GM21528 (cell line): ENCODE measurements at regions not wholly inside any gene's neighbourhood (a gene's known extent, or its start where the extent isn't known, plus 50 kb on each side); places are given as distances from the start of the nearest gene placed in this dataset.
"Not testable (repeated sequence)": the region's sequence is repeated elsewhere in the genome, so short reads cannot be mapped to it uniquely, and the experiment has no call there.

Experiments
- ATAC-seq: cut with Tn5 transposase; IDR thresholded peaks from one replicate; pipeline ENCODE4 v1.9.1; 2021; ENCODE audit warnings: mild to moderate bottlenecking, moderate library complexity; ENCODE audit not compliant: unreplicated experiment, low FRiP score

GRCh38 chr6:6930223-6930880, 177.4 kb upstream of the RREB1 start:
- ATAC-seq, result no peak

DNA sequence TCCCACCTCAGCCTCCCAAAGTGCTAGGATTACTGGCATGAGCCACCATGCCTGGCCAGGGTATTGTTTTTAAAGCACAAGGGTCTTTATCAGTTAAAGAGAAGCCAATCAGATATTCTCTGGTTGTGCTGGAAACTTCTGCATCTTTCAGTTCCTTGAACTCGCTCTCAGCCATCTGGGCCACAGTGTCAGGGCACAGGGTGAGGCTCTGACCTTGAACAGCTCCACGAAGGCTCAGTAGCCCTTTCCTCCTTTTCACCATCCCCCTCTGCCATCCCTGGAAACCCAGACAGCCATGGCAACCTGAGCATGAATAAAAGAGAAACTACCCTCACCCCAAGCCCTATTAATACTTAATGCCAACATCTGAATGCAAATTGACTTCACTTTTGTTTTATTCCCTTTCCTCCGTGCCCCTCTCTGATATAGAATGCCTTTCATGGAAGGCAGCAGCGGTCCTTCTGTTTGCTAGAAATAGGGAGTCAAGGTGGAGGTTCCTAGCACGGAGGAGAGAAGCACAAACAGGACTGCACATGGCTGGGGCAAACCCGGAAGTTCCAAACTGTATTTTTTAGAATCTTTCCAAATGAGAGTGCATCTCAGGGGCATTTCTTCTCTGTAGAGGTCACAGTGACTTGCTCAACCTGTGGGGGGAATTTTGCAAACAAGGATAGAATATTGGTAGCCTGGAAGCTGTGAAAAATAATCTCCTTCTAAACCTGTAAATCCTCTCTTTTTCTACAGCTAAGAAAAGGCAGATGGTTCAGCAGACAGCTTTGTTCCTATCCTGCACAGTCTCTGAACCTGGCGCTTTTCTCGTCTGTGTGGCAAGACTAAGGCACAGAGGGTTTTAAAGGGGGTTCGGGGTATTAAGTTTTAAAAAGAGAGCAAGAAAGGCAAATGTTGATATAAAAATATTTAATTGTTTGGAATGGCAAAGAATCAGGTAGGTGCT, 176.4 kb upstream of the RREB1 start:
- ATAC-seq, result no peak

- ATAC-seq, result no peak
These were observed 175.4 kb upstream of the RREB1 start for GRCh38 chr6:6932341-6932740.

DNA sequence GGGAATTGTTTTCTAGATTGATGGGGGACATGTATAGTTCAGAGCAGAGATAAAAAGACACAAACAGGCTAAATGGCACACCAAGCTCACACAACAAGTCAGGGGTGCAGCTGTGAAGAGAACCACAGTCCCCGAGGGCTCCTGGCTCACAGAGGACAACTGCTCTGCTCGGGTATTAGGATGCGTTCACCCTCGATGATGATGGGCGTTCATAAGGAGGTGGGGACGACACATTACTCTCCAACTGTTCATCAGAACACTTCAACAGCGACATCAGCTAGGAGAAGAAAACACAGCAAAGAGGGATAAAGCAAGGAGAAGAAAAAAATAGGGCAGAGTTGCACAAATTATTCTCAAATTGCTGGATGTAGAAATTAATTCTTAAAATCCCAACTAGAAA, 174.8 kb upstream of the RREB1 start:
- no peak for ATAC-seq

DNA sequence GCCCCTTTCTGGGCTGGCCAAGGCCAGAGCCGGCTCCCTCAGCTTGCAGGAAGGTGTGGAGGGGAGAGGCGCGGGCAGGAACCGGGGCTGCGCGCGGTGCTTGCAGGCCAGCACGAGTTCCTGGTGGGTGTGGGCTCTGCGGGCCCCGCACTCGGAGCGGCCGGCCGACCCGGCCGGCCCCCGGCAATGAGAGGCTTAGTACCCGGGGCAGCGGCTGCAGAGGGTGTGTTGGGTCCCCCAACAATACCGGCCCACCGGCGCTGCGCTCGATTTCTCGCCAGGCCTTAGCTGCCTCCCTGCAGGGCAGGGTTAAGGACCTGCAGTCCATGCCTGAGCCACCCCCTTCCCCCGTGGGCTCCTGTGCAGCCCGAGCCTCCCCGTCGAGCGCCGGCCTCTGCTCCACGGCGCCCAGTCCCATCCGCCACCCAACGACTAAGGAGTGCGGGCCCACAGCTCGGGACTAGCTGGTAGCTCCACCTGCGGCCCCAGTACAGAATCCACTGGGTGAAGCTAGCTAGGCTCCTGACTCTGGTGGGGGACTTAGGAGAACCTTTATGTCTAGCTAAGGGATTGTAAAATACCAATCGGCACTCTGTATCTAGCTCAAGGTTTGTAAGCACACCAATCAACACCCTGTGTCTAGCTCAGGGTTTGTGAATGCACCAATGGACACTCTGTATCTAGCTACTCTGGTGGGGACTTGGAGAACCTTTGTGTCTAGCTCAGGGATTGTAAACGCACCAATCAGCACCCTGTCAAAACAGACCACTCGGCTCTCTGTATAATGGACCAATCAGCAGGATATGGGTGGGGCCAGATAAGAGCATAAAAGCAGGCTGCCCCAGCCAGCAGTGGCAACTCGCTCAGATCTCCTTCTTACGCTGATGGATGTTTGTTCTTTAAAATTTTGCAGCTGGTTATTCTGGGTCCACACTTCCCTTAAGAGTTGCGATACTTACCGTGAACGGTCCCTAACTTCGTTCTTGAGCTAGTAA, 167.4 kb upstream of the RREB1 start:
- no peak for ATAC-seq

DNA sequence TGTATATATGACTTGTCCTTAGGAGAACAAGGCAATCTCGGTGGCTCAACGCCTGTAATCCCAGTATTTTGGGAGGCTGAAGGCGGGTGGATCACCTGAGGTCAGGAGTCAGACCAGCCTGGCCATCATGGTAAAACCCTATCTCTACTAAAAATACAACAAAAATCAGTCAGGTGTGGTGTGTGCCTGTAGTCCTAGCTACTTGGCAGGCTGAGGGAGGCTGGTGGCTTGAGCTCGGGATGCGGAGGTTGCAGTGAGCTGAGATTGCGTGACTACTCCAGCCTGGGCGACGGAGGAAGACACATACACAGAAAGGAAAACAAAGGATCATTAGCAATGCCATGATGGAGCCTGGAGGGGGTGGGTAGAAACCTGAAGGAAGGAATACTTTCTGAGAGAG, 166.6 kb upstream of the RREB1 start:
- ATAC-seq, result no peak

- ATAC-seq, result no peak
These were observed 165.7 kb upstream of the RREB1 start for GRCh38 chr6:6942091-6942490.

DNA sequence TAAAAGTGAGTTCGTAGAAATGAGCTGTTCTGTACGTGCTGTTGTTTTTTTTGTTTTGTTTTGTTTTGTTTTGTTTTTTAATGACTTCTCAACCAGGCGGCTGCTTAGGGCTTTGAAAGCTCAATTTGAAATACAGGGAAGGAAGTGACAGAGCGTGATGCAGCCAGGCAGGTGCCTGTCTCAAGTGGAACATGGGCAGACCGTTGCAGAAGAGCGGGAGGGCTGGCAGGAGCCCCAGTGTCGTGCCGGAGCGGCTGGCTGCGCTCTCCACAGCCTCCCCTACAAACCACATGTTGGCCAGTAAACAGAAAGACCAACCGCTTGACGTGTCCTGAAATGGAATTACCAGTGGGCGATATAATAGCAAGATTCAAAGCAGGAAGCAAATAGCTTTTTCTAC, 164.9 kb upstream of the RREB1 start:
- peak; percentile 79 for ATAC-seq

DNA sequence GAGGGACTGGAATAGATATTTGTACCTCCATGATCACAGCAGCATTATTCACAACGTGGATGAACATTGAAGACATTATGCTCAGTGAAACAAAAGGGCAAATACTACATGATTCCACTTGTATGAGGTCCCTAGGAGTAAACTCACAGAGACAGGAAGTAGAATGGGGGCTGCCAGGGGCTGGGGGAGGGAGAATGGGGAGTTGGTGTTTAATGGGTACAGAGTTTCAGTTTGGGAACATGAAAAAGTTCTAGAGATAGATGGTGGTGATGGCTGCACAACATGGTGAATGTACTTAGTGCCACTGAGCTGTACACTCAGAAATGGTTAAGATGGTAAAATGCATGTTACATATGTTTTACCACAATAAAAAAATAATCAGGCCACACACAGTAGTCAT, 164.3 kb upstream of the RREB1 start:
- ATAC-seq, result peak; percentile 23

- no peak for ATAC-seq
These were observed 161.3 kb upstream of the RREB1 start for GRCh38 chr6:6946206-6947155.

DNA sequence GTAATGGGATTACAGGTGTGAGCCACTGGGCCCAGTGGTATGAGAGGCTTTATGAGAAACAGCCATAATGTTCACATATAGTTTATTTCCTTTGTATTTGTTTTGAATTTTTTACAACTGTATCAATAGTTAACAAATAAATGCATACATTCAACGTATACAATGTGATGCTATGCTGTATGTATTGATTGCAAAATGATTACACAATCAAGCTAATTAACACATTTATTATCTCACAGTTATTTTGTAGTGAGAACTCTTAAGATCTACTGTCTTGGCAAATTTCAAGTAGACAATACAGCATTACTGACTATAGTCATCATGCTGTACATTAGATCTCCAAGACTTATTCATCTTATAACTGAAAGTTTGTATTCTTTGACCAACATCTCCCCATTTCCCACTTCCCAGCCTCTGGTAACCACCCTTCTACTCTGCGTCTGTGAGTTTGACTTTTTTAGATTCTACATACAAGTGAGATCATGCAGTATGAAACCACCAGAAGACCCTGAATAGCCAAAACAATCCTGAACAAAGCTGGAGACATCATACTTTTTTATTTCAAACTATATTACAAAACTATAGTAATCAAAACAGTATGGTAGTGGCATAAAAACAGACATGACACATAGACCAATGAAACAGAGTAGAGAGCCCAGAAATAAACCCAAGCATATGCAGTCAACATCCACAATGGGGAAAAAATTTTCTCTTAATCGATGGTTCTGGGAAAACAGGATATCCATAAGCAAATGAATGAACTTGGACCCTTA, 157.2 kb upstream of the RREB1 start:
- ATAC-seq, result no peak

- no peak for ATAC-seq
These were observed 156.4 kb upstream of the RREB1 start for GRCh38 chr6:6951355-6951754.

GRCh38 chr6:6952484-6952883, 155.3 kb upstream of the RREB1 start:
- ATAC-seq, result no peak

- ATAC-seq, result not testable (repeated sequence)
These were observed 154.8 kb upstream of the RREB1 start for GRCh38 chr6:6952927-6953326.

DNA sequence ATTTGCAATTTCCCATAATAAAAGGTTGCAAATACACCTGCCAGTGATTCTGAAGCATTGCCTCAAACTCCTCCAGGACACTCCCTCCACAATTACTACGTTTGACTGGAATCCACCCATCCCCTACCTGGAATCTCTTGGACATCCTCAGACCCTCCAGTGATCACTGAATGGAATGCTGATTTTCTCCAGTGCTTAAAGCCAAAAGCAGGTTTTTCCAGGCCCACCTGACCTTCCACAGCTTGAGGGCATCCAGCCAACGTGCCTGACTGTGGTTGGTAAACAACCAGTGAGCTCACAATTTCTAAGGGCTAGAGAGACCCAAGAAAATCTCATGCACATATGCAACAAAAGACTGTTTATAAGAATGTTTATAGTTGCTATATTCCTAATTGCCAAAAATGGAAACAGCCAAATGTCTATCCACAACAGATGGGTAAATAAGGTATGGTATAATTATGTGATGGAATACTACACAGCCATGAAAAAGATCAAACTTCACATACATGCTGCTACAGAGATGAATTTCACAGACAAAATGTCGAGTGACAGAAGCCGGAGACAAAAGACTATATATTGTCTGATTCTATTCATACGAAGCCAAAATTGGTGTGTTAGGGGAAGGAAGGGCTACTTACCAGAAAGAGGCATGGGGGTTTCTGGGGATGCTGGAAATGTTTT, 147.1 kb upstream of the RREB1 start:
- ATAC-seq, result no peak

DNA sequence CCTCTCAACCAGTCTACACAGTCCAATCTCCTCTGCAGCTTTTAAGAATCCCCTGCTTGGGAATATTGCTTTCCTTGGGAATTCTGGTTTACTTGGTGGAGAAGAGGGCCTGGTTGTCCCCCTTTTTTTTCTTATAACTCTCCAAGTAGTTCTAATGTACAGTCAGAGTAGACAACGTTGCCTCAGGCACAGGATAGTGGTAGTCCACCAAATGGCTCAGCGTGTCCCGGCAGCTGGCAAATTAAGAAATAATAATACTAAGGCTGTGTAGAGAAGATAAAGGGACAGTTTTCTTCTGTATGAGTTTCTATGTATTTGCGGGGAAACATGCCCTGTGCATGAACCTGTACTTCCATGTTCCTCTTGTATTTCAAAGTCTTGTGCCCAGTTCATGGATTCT, 145.7 kb upstream of the RREB1 start:
- ATAC-seq, result no peak

DNA sequence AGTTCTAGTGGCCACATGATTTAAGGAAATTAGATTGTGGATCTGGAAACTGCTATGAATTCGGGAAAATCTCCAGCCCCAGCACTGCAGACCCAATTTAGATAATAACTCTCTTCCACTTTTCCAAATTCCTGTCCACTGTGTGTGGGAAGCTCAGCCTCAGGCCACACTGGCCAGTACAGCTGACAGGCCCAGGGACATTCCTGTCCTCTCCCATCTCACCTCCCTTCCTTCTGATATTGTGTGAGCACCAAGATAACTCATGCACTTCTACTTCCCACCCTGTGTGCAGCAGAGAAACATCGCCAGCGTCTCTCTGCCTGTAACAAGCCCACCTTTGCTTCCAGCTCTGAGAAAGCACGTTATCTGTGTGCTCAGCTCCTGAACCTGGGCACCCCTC, 145.1 kb upstream of the RREB1 start:
- ATAC-seq, result no peak

DNA sequence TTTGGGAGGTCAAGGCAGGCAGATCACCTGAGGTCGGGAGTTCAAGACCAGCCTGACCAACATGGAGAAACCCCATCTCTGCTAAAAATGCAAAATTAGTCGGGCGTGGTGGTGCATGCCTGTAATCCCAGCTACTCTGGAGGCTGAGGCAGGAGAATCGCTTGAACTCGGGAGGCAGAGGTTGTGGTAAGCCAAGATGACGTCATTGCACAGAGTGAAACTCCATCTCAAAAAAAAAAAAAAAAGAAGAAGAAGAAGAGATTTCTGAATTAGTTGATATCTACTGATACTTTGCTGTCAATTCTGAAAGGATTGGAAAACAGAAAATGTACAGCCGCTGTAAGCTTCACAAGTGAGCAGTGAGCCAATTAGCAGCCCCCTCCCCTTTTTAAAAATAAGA, 144.4 kb upstream of the RREB1 start:
- not testable (repeated sequence) for ATAC-seq
